ENCODE measurements at regions not wholly inside any gene's neighbourhood (a gene's known extent, or its start where the extent isn't known, plus 50 kb on each side); places are given as distances from the start of the nearest gene placed in this dataset.

DNA sequence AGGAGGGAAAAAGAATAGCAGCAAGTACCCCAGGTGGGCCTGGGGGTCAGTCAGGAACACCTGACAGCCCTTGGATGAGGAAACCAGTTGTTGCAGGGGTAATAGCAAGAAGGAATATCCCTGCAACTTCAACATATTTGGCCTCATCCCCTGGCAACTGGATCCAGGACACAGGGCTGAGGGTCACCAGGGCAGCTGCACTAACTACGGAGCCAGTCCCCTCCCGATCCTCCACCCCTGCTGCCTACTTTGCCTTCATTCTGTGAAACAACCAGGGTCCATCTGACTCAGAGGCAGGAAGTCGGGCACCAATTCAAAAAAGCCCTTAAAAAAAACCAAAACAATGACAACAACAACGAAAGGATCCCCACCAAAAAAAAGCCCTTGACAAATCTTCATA is 52.9 kb downstream of the FRMPD3 start:
- Histone ChIP-seq H3K36me3 (no peaks in the 10 kb centered on the region), H3K27ac (no peak overlapping the region), H3F3A (ENCODE audit: low read depth) (no peaks in the 10 kb centered on the region), H2AFZ (replicated peaks) (no peak overlapping the region), H4K20me1 (ENCODE audit: low read depth) (no peaks in the 10 kb centered on the region), H3K4me3 (no peak overlapping the region), H3K4me2 (no peak overlapping the region), H3K4me1 (peaks cover 3% of the 10 kb centered on the region), H3K9ac (no peak overlapping the region), H3K79me2 (ENCODE audit: low read depth) (no peaks in the 10 kb centered on the region), H3K27me3 (peaks cover 28% of the 10 kb centered on the region), H3K9me3 (ENCODE audit: low read depth) (no peaks in the 10 kb centered on the region)
- Mint-ChIP-seq H3K4me3 (peak overlapping the region; percentile 74), H3K9me3 (peaks cover 2% of the 10 kb centered on the region), H3K27ac (peak overlapping the region; percentile 95), H3K4me1 (peaks cover 53% of the 10 kb centered on the region), H3K27me3 (ENCODE audit: insufficient read depth, low read depth) (peaks cover 4% of the 10 kb centered on the region), H3K36me3 (no peaks in the 10 kb centered on the region)
- TF ChIP-seq EZH2 (IDR thresholded peaks at IDR 0.05) (no peak), EZH2phosphoT487 (IDR thresholded peaks at IDR 0.05) (no peak)
- TF ChIP-seq, protein P1, sequence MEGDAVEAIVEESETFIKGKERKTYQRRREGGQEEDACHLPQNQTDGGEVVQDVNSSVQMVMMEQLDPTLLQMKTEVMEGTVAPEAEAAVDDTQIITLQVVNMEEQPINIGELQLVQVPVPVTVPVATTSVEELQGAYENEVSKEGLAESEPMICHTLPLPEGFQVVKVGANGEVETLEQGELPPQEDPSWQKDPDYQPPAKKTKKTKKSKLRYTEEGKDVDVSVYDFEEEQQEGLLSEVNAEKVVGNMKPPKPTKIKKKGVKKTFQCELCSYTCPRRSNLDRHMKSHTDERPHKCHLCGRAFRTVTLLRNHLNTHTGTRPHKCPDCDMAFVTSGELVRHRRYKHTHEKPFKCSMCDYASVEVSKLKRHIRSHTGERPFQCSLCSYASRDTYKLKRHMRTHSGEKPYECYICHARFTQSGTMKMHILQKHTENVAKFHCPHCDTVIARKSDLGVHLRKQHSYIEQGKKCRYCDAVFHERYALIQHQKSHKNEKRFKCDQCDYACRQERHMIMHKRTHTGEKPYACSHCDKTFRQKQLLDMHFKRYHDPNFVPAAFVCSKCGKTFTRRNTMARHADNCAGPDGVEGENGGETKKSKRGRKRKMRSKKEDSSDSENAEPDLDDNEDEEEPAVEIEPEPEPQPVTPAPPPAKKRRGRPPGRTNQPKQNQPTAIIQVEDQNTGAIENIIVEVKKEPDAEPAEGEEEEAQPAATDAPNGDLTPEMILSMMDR (IDR thresholded peaks at IDR 0.05): no peak
- DNase-seq (ENCODE audit: low spot score): no peak

DNA sequence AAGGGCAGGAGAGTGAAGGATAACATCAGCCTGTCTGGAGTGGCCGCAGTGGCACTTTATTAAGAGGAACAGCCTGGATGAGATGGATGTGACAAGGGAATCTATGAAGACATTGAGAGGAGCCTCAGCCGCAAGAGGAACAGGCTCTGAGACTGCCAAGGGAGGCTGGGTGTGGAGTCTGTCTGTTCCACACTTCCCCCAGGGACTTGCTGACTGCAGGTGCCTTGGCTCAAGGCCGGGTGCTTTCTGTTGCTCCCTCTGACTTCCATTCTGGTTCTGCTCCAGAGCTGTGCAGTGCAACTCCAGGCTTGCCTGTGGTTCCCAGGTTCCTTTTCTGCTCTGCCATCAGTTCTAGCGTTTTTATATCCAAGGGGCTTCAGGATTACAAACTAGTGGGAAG is 54.6 kb downstream of the FRMPD3 start:
- no peaks in the 10 kb centered on the region for H3K36me3 ChIP-seq
- Mint-ChIP-seq H3K36me3 (no peaks in the 10 kb centered on the region), H3K27ac (peak overlapping the region; percentile 15), H3K4me3 (peak overlapping the region; percentile 12), H3K27me3 (ENCODE audit: insufficient read depth, low read depth) (peaks cover 9% of the 10 kb centered on the region), H3K9me3 (peaks cover 16% of the 10 kb centered on the region), H3K4me1 (peaks cover 45% of the 10 kb centered on the region)
- H3K9ac ChIP-seq: no peak overlapping the region
- H4K20me1 ChIP-seq (ENCODE audit: low read depth): no peaks in the 10 kb centered on the region
- H3K27me3 ChIP-seq: peaks cover 45% of the 10 kb centered on the region
- TF ChIP-seq EZH2 (IDR thresholded peaks at IDR 0.05) (no peak), EZH2phosphoT487 (IDR thresholded peaks at IDR 0.05) (no peak)
- TF ChIP-seq, protein P1 (IDR thresholded peaks at IDR 0.05): no peak
- H3F3A ChIP-seq (ENCODE audit: low read depth): no peaks in the 10 kb centered on the region
- H3K9me3 ChIP-seq (ENCODE audit: low read depth): no peaks in the 10 kb centered on the region
- no peaks in the 10 kb centered on the region for H3K79me2 ChIP-seq (ENCODE audit: low read depth)
- H3K27ac ChIP-seq: no peak overlapping the region
- H3K4me3 ChIP-seq: no peak overlapping the region
- no peak overlapping the region for H2AFZ ChIP-seq (replicated peaks)
- DNase-seq (ENCODE audit: low spot score): no peak
- H3K4me2 ChIP-seq: no peak overlapping the region
- H3K4me1 ChIP-seq: peaks cover 3% of the 10 kb centered on the region

DNA sequence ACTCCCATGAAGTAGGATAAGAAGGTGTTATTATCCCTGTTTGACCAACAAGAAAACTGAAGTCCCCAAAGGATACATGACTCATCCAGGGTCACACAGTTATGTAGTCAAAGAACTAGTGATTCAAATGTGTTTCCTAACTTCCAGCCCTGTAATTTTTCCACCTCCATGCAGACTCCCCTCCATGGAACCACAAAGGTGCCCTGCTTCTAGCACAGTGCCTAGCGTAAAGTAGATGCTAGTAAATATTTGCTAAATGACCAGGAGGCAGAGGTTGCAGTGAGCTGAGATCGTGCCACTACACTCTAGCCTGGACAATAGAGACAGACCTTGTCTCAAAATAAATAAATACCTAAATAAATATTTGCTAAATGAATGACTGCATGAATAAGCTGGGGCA is 55.8 kb downstream of the FRMPD3 start:
- Histone ChIP-seq H3K9ac (no peak overlapping the region), H3K36me3 (no peaks in the 10 kb centered on the region), H3K4me1 (peaks cover 3% of the 10 kb centered on the region), H3K4me2 (no peak overlapping the region), H3K9me3 (ENCODE audit: low read depth) (no peaks in the 10 kb centered on the region), H4K20me1 (ENCODE audit: low read depth) (no peaks in the 10 kb centered on the region), H3K27me3 (peaks cover 47% of the 10 kb centered on the region), H2AFZ (replicated peaks) (no peak overlapping the region), H3K79me2 (ENCODE audit: low read depth) (no peaks in the 10 kb centered on the region), H3K27ac (no peak overlapping the region), H3F3A (ENCODE audit: low read depth) (no peaks in the 10 kb centered on the region), H3K4me3 (no peak overlapping the region)
- no peak for DNase-seq (ENCODE audit: low spot score)
- peaks cover 44% of the 10 kb centered on the region for H3K4me1 Mint-ChIP-seq
- H3K27me3 Mint-ChIP-seq (ENCODE audit: insufficient read depth, low read depth): peaks cover 9% of the 10 kb centered on the region
- no peaks in the 10 kb centered on the region for H3K36me3 Mint-ChIP-seq
- no peak overlapping the region for H3K4me3 Mint-ChIP-seq
- TF ChIP-seq EZH2 (IDR thresholded peaks at IDR 0.05) (no peak), EZH2phosphoT487 (IDR thresholded peaks at IDR 0.05) (no peak)
- TF ChIP-seq, protein P1 (IDR thresholded peaks at IDR 0.05): no peak
- H3K9me3 Mint-ChIP-seq: peaks cover 19% of the 10 kb centered on the region
- H3K27ac Mint-ChIP-seq: no peak overlapping the region
